Coronary artery (tissue), 2 donors: ENCODE measurements at regions not wholly inside any gene's neighbourhood (a gene's known extent, or its start where the extent isn't known, plus 50 kb on each side); places are given as distances from the start of the nearest gene placed in this dataset.

Experiments
- DNase-seq: peaks from one replicate; pipeline ENCODE4 v3.0.0-alpha.2; 2017; ENCODE audit warnings: low spot score
- H3K27ac ChIP-seq, 2 donors: fragments of 200-600 bp; sonication (generic); one replicate each; pipeline ENCODE4 v1.5.1; 2016 to 2019
- H3K4me3 ChIP-seq: fragments of 200-600 bp; sonication (generic); 2 replicates; pipeline ENCODE4 v1.5.1; 2016; ENCODE audit warnings: mild to moderate bottlenecking, moderate library complexity
- CTCF ChIP-seq: fragments of 200-600 bp; sonication (generic); IDR thresholded peaks from one replicate; pipeline ENCODE4 v1.5.1; 2019; ENCODE audit warnings: antibody characterized with exemption

- DNase-seq, result no peak
Observed at GRCh38 chr6:65761890-65762289, 54.9 kb upstream of the EYS start.

GRCh38 chr6:65760285-65760684 lies 53.3 kb upstream of the EYS start:
- no peak for TF ChIP-seq CTCF
- DNase-seq, result no peak
- H3K4me3 ChIP-seq, result no peak overlapping the region
- no peak overlapping the region for H3K27ac ChIP-seq

More at GRCh38 chr6:65761890-65762289, 54.9 kb upstream of the EYS start:
- Histone ChIP-seq H3K27ac (no peak overlapping the region), H3K4me3 (no peak overlapping the region)
- TF ChIP-seq CTCF, result no peak
